Smooth muscle cell (in vitro differentiated cells): ENCODE measurements at regions not wholly inside any gene's neighbourhood (a gene's known extent, or its start where the extent isn't known, plus 50 kb on each side); places are given as distances from the start of the nearest gene placed in this dataset.

ENCODE experiments used
- DNase-seq: peaks from one replicate; lab custom pipeline; 2025; ENCODE audit not compliant: unreplicated experiment; lab: John Stamatoyannopoulos, UW
- H2AFZ ChIP-seq: fragments of 200-600 bp; sonication (generic); 2 replicates; pipeline ENCODE4 v1.6.0; 2016; ENCODE audit warnings: antibody characterized with exemption, low read depth, mild to moderate bottlenecking
- H3F3A ChIP-seq: fragments of 200-600 bp; sonication (generic); 2 replicates; pipeline ENCODE4 v1.6.0; 2017; ENCODE audit warnings: antibody characterized with exemption, low read depth
- H3K27ac ChIP-seq: fragments of 200-600 bp; sonication (generic); 2 replicates; pipeline ENCODE4 v1.5.1; 2016; ENCODE audit warnings: low read depth, mild to moderate bottlenecking
- H3K27me3 ChIP-seq: fragments of 200-600 bp; sonication (generic); 2 replicates; pipeline ENCODE4 v1.6.1; 2016; ENCODE audit warnings: low read depth, mild to moderate bottlenecking
- H3K36me3 ChIP-seq: fragments of 200-600 bp; sonication (generic); 2 replicates; pipeline ENCODE4 v1.5.1; 2016; ENCODE audit warnings: low read depth
- H3K4me1 ChIP-seq: fragments of 200-600 bp; sonication (generic); 2 replicates; pipeline ENCODE4 v1.5.1; 2016; ENCODE audit warnings: low read depth
- H3K4me2 ChIP-seq: fragments of 200-600 bp; sonication (generic); 2 replicates; pipeline ENCODE4 v1.6.0; 2016; ENCODE audit warnings: mild to moderate bottlenecking
- H3K4me3 ChIP-seq: fragments of 200-600 bp; sonication (generic); 2 replicates; pipeline ENCODE4 v1.5.1; 2016; ENCODE audit warnings: mild to moderate bottlenecking
- H3K79me2 ChIP-seq: fragments of 200-600 bp; sonication (generic); 2 replicates; pipeline ENCODE4 v1.6.0; 2016; ENCODE audit warnings: low read depth, mild to moderate bottlenecking
- H3K9ac ChIP-seq: fragments of 200-600 bp; sonication (generic); 2 replicates; pipeline ENCODE4 v1.6.0; 2016; ENCODE audit warnings: low read depth
- H3K9me3 ChIP-seq: fragments of 200-600 bp; sonication (generic); replicated peaks from 2 replicates; pipeline ENCODE4 v1.5.1; 2016; ENCODE audit warnings: low read depth
- H4K20me1 ChIP-seq: fragments of 200-600 bp; sonication (generic); 2 replicates; pipeline ENCODE4 v1.6.0; 2016; ENCODE audit warnings: low read depth
- WGBS: methylation state at CpG from one replicate; pipeline ENCODE4 v1.1.7; 2016; ENCODE audit warnings: low lambda C conversion rate; 5-methylcytosine and 5-hydroxymethylcytosine counted together
- TF ChIP-seq, protein P1 (sequence below): fragments of 200-600 bp; sonication (generic); IDR thresholded peaks from 2 replicates; pipeline ENCODE4 v1.5.1; 2017; ENCODE audit warnings: borderline replicate concordance, mild to moderate bottlenecking, antibody characterized with exemption; ENCODE audit not compliant: insufficient read depth, poor library complexity, severe bottlenecking

DNA sequence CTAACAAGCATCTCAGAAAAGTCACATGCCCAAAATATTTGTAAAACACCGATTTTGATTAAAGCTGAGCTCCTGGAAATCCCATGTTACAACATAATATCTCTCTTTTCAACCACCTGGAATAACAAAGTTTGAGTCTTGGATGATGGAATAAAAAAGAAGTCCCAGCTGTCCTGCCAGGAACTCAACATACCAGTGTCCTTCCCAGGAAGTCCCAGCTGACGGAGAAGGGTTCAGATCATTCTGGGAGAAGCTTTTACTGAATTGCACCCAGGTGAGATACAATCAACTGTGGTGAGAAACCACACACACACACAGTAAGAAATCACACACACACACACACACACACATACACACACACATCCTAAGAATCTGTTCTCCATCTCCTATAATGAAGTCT is 413.1 kb upstream of the PKDCC start:
- H3K27ac ChIP-seq, result no peak overlapping the region
- TF ChIP-seq, protein P1, sequence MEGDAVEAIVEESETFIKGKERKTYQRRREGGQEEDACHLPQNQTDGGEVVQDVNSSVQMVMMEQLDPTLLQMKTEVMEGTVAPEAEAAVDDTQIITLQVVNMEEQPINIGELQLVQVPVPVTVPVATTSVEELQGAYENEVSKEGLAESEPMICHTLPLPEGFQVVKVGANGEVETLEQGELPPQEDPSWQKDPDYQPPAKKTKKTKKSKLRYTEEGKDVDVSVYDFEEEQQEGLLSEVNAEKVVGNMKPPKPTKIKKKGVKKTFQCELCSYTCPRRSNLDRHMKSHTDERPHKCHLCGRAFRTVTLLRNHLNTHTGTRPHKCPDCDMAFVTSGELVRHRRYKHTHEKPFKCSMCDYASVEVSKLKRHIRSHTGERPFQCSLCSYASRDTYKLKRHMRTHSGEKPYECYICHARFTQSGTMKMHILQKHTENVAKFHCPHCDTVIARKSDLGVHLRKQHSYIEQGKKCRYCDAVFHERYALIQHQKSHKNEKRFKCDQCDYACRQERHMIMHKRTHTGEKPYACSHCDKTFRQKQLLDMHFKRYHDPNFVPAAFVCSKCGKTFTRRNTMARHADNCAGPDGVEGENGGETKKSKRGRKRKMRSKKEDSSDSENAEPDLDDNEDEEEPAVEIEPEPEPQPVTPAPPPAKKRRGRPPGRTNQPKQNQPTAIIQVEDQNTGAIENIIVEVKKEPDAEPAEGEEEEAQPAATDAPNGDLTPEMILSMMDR, result no peak
- H3K36me3 ChIP-seq, result no peaks in the 10 kb centered on the region
- DNase-seq, result no peak
- no peaks in the 10 kb centered on the region for H3K79me2 ChIP-seq
- H3K9me3 ChIP-seq, result no peaks in the 10 kb centered on the region
- H3F3A ChIP-seq, result no peaks in the 10 kb centered on the region
- no peak overlapping the region for H3K4me2 ChIP-seq
- no peak overlapping the region for H2AFZ ChIP-seq
- H3K4me1 ChIP-seq, result no peaks in the 10 kb centered on the region
- 74% methylated on average over 2 of the region's 2 CpGs for WGBS
- H3K4me3 ChIP-seq, result no peak overlapping the region
- H3K27me3 ChIP-seq, result peaks cover 21% of the 10 kb centered on the region
- no peak overlapping the region for H3K9ac ChIP-seq
- no peaks in the 10 kb centered on the region for H4K20me1 ChIP-seq

DNA sequence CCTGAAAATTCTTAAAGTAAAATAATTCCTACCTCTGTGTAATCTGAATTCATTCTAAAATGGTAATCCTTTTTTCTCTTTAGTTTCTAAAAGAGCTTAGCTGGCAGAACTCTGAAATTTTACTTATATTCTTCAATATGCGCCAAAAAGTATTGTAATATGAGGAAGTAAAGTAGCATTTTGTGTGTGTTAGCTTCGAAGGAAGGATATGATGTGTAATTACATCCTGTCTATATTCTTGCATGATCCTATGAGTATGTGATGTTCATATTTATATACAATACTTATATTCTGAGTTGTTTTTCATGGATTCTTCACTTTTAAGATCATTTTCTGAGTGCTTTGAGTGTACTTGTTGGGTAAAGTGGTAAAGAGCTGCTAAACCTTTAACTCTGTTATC is 402.9 kb upstream of the PKDCC start:
- H3K27ac ChIP-seq, result no peak overlapping the region
- DNase-seq, result no peak
- H3K79me2 ChIP-seq, result no peaks in the 10 kb centered on the region
- H3K9me3 ChIP-seq, result no peaks in the 10 kb centered on the region
- no peak overlapping the region for H3K4me2 ChIP-seq
- H3K36me3 ChIP-seq, result no peaks in the 10 kb centered on the region
- TF ChIP-seq, protein P1, result no peak
- 88% methylated on average over 2 of the region's 2 CpGs for WGBS
- H3K27me3 ChIP-seq, result no peaks in the 10 kb centered on the region
- no peaks in the 10 kb centered on the region for H4K20me1 ChIP-seq
- H3K4me1 ChIP-seq, result no peaks in the 10 kb centered on the region
- no peak overlapping the region for H3K9ac ChIP-seq
- H3K4me3 ChIP-seq, result no peak overlapping the region
- H3F3A ChIP-seq, result no peaks in the 10 kb centered on the region
- H2AFZ ChIP-seq, result no peak overlapping the region

DNA sequence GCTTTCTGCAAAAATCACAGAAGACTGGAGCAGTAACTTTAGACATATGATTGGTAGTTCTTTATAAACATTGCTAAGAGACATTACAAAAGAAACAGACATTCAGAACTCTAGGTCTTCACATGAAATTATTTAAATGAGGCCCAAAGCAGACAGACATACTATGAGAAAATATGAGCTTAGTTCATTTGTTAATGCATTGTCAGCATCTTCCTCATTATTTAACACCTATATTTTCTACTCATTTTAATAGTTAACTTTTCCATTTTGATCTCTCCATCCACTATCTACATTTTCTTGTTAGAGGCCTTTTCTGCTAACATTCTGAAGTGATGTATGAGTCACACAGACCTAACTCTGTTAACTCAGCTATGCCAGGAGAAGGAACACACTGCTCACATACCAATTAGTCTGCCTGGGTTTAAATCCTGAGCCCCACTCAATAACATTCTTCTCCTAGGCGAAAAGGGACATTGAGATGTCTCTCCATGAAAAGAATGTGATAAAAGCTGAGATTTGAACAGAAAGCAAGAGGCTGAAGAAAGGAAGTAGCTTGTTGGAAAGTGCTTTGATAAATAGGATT is 400.3 kb upstream of the PKDCC start:
- Histone ChIP-seq H4K20me1 (no peaks in the 10 kb centered on the region), H3K4me3 (no peak overlapping the region), H3K36me3 (no peaks in the 10 kb centered on the region), H3K27me3 (no peaks in the 10 kb centered on the region), H2AFZ (no peak overlapping the region), H3K27ac (no peak overlapping the region), H3K79me2 (no peaks in the 10 kb centered on the region), H3K4me2 (no peak overlapping the region), H3K9me3 (no peaks in the 10 kb centered on the region), H3K9ac (no peak overlapping the region), H3K4me1 (no peaks in the 10 kb centered on the region), H3F3A (no peaks in the 10 kb centered on the region)
- DNase-seq, result no peak
- TF ChIP-seq, protein P1, result no peak
- 69% methylated on average over 1 of the region's 1 CpG for WGBS

DNA sequence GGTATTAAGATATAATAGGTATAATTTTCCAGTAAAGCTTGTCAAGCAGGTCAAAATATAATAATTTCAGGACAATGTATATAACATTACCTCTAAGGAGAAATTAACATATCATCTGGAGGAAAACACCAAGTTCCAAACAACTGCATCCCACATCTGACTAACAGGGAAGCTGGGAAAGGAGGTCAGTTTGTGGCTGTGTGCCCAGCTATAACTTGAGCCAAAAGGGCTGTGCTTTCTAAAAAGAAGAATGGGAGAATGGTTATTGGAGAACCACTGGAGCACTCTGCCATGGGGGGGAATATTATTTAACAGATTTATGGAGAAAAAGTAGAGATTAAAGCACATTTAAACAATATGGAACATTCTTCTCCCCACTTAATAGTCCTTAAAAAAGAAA is 390.6 kb upstream of the PKDCC start:
- H3K27me3 ChIP-seq, result no peaks in the 10 kb centered on the region

More for the DNA sequence above, 390.6 kb upstream of the PKDCC start:
- TF ChIP-seq, protein P1, result no peak
- no peak overlapping the region for H2AFZ ChIP-seq
- H3K9ac ChIP-seq, result no peak overlapping the region
- no peak for DNase-seq
- no peak overlapping the region for H3K27ac ChIP-seq
- H3K4me2 ChIP-seq, result no peak overlapping the region
- H4K20me1 ChIP-seq, result no peaks in the 10 kb centered on the region
- no peak overlapping the region for H3K4me3 ChIP-seq
- H3F3A ChIP-seq, result no peaks in the 10 kb centered on the region
- no peaks in the 10 kb centered on the region for H3K9me3 ChIP-seq
- no peaks in the 10 kb centered on the region for H3K36me3 ChIP-seq
- no peaks in the 10 kb centered on the region for H3K4me1 ChIP-seq
- H3K79me2 ChIP-seq, result no peaks in the 10 kb centered on the region
